GM03348 (cell line): ENCODE measurements at regions not wholly inside any gene's neighbourhood (a gene's known extent, or its start where the extent isn't known, plus 50 kb on each side); places are given as distances from the start of the nearest gene placed in this dataset.

Experiments used
- DNase-seq: peaks from one replicate; pipeline ENCODE4 v3.0.0; 2012; ENCODE audit warnings: low spot score

GRCh38 chr17:65477600-65477999 is 83.8 kb downstream of the AXIN2 start:
- DNase-seq: no peak

GRCh38 chr17:65474660-65475059 is 86.8 kb downstream of the AXIN2 start:
- no peak for DNase-seq

- no peak for DNase-seq
Measured at GRCh38 chr17:65473985-65474384, 87.5 kb downstream of the AXIN2 start.

- no peak for DNase-seq
Measured at GRCh38 chr17:65473363-65473762, 88.1 kb downstream of the AXIN2 start.

- peak; percentile 88 for DNase-seq
Measured at GRCh38 chr17:65472666-65473309, 88.7 kb downstream of the AXIN2 start.

GRCh38 chr17:65470783-65471182 is 90.7 kb downstream of the AXIN2 start:
- no peak for DNase-seq

GRCh38 chr17:65468321-65468720 is 93.1 kb downstream of the AXIN2 start:
- no peak for DNase-seq

GRCh38 chr17:65467156-65467555 is 94.3 kb downstream of the AXIN2 start:
- no peak for DNase-seq

GRCh38 chr17:65466547-65466946 is 94.9 kb downstream of the AXIN2 start:
- DNase-seq: no peak

GRCh38 chr17:65463242-65463641 is 98.2 kb downstream of the AXIN2 start:
- no peak for DNase-seq

GRCh38 chr17:65459677-65460347 is 101.6 kb downstream of the AXIN2 start:
- DNase-seq: no peak

- no peak for DNase-seq
Measured at GRCh38 chr17:65457635-65458257, 103.7 kb downstream of the AXIN2 start.

- DNase-seq: no peak
Measured at GRCh38 chr17:65457183-65457582, 104.3 kb downstream of the AXIN2 start.

- DNase-seq: no peak
Measured at GRCh38 chr17:65456368-65457151, 104.9 kb downstream of the AXIN2 start.

- peak; percentile 18 for DNase-seq
Measured at GRCh38 chr17:65455972-65456343, 105.5 kb downstream of the AXIN2 start.

GRCh38 chr17:65455154-65455971 is 106.1 kb downstream of the AXIN2 start:
- DNase-seq: no peak

- no peak for DNase-seq
Measured at GRCh38 chr17:65453204-65453931, 108.1 kb downstream of the AXIN2 start.

- no peak for DNase-seq
Measured at GRCh38 chr17:65449495-65449894, 112.0 kb downstream of the AXIN2 start.

GRCh38 chr17:65447823-65448222 is 113.6 kb downstream of the AXIN2 start:
- no peak for DNase-seq

GRCh38 chr17:65446838-65447526 is 114.5 kb downstream of the AXIN2 start:
- no peak for DNase-seq

GRCh38 chr17:65446043-65446442 is 115.4 kb downstream of the AXIN2 start:
- no peak for DNase-seq
